NCI-H128 (cell line): ENCODE measurements at regions not wholly inside any gene's neighbourhood (a gene's known extent, or its start where the extent isn't known, plus 50 kb on each side); places are given as distances from the start of the nearest gene placed in this dataset.

Experiments used
- DNase-seq: peaks from one replicate; lab custom pipeline; 2025; ENCODE audit not compliant: unreplicated experiment; lab: John Stamatoyannopoulos, UW

GRCh38 chr18:55121397-55122170, 162.3 kb upstream of the CCDC68 start:
- no peak for DNase-seq

DNA sequence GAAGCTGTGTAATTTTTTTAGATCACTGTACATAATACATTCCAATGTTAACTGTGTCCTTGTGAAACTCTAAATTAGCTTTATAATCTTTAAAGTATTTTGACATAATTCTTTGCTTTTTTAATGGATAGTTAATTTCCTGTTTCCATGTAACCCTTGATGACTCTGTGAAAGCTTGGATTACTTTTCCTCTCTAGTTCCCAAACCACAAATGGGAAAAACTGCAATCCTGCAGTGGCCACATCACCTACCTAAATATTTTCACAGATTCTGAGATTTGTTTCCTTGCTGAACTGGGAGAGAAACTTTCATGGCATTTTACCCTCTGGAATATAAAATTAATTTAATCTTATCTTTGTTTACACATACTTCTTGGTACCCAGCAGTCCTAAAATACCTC, 161.6 kb upstream of the CCDC68 start:
- no peak for DNase-seq

DNA sequence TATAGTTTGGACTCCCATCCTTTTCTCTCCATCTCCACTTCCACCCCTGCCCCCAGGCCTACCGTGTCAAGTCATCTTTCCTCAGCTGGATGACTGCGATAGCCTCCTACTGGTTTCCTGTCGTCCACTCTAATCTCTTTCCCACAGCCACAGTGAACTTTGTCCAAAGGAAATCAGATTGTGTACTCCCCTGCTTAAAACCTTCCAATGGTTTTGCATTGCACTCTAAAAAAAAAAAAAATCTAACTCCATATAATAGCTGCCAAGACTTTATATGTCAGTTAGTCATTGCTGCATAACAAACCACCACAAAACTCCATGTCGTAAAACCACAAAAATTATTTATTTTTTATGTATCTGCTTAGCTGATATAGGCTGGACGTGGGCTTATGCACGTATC, 160.2 kb upstream of the CCDC68 start:
- DNase-seq = no peak

DNA sequence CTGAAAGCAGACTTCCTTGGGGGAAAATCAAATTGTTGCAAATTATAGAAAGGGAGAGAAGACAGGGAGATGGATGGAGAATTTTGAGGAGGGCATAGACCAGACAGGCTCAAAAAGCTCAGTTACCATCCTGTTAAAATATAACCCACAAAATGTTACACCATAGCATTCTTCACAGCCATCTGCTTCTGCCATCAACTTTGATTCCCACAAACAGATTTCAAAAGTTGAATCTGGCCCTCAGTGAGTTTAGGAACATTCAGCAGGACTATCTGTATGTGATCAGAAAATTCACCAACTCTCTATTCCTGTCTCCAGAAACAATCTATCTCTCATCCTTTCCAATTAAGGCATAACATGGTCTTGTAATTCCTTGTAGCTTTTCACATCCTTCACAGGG, 159.8 kb upstream of the CCDC68 start:
- DNase-seq = no peak

DNA sequence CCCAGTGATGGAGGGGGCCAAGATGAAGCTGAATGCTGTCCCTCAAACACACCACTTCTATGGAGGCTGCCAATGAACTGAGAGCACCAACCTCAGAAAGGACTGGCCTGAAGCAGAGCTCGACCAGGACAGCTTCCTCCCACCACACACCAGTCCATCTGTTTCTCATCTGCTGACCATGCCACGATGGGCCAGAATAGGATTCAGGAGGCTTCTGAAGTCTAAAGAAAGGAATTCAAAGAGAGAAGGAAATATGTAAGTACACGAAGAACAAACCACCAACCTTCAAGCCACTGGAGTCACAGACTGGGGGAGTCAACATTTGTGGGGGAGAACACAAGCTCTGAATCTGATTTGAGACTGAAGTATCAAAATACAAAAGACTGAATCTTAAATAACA, 157.6 kb upstream of the CCDC68 start:
- no peak for DNase-seq

DNA sequence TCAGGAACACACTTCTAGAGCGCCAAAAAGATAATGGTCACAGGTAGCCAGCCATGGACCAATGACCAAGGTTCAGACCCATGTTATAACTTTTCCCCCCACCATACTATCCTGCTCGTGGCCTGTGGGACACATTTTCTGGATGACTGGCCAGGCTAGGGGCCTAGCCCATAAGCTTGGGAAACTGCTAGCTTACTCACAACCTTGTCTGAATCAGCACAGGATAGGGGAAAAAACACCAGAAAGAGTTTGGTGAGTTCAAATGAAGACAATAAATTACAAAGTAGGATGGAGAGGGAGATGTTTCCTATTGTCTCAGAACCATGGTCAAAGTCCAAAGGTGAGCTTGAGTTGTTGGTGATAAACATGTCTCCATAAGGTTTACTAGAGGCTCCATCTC, 156.3 kb upstream of the CCDC68 start:
- no peak for DNase-seq

DNA sequence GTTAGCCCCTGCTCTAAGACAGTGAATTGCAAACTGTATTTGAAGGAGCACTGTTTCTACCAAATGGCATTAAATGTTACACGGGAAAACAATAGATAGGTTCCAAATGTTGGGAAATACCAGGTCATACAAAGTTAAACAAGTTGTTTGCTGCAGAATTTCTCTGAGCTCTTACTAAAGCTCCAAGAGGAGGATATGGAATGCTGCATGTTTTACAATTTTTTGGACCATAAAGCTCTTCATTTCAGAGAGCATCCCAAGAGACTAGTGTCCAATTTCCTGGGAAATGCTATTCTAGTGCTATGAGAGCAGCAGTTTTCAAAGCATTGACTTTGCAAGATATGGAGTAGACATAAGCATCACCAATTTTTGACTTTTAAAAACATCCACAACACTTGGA, 155.6 kb upstream of the CCDC68 start:
- DNase-seq = no peak

DNA sequence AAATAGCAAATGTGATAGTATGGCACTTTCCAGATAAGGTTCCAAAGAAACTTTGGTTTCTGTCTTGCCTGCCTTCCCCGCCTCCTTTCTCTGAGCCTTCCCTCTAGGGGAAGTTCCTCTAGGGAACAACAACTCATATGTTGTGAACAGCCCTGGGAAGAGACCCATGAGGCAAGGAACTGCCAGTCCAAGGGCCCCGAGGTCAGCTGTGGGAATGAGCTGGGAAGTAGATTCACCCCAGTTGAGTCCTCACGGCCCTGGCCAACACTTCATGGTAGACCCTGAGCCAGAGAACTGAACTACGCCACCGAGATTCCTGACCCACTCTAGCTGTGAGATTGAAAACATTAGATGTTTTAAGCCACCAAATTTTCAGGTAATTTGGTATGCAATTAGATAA, 154.5 kb upstream of the CCDC68 start:
- DNase-seq = no peak

DNA sequence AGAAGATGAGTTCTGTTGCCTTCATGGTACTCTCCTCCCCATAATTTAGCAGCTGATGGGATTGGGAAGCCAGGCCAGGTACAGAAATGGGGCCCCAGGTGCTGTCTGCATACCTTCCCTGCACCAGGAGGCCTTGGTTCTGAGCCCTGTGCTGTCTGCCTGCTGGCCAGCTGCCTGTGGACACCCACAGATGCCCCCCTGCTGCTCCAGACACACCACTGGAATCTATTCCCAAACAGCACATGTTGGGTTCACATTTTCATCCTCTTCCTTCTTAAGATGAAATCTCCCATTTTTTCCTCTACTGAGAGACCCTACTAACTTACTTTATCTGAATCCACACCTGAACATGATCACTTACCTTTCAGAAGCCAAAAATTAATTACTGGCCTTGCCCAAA, 152.0 kb upstream of the CCDC68 start:
- DNase-seq = no peak

DNA sequence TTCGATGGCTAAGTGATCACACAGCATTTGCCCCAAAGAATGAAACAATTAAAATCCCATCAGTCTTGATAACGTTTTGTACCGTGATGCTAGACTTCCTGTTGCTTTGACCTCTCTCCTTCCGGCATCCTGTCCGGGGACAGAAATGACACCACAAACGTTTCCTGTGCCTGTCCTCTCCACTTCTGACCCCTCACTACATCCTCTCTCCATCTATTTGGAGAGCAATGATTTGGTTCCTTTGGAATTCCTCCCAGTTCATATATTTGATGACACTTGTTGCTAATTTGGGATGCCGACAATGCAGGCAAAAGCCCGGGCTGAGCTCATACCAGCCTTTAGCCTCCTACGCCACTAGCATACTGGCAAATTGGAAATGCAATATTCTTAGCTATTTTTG, 151.2 kb upstream of the CCDC68 start:
- DNase-seq = no peak

DNA sequence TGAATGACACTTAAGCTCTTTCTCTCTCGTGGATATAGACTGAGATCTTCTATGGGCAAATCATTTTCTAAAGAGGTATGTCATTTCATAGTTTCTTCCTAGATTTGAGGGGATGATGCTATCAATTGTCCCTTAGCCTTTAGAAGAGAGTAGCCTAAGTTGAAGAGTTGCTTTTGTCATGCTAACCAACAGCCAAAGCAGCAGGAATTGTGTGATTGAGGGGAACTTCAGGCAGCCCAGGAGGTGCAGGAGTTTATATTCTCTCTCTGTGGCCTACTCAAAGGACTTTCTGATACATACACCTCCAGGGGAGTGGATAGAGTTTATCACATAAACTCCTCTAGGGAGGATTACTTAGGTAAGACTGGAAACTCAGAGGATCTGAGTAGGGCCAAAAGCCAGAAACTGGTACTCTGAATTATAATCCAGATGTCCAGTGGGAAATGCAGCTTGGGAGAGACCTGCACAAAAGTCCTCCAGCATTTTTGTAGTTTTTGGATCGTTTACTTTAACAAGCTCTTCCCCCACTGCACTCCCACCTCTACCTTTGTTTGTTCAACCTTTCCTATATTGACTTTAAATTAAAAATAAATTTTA, 150.7 kb upstream of the CCDC68 start:
- no peak for DNase-seq

- DNase-seq = no peak
Measured at GRCh38 chr18:55106906-55107305, 147.6 kb upstream of the CCDC68 start.

GRCh38 chr18:55106466-55106865, 147.2 kb upstream of the CCDC68 start:
- DNase-seq = no peak

GRCh38 chr18:55105873-55106272, 146.6 kb upstream of the CCDC68 start:
- DNase-seq = no peak

GRCh38 chr18:55102958-55103456, 143.7 kb upstream of the CCDC68 start:
- DNase-seq = no peak

- no peak for DNase-seq
Measured at GRCh38 chr18:55102501-55102900, 143.2 kb upstream of the CCDC68 start.

- DNase-seq = no peak
Measured at GRCh38 chr18:55101458-55101824, 142.2 kb upstream of the CCDC68 start.

GRCh38 chr18:55100817-55101457, 141.7 kb upstream of the CCDC68 start:
- DNase-seq = no peak

DNA sequence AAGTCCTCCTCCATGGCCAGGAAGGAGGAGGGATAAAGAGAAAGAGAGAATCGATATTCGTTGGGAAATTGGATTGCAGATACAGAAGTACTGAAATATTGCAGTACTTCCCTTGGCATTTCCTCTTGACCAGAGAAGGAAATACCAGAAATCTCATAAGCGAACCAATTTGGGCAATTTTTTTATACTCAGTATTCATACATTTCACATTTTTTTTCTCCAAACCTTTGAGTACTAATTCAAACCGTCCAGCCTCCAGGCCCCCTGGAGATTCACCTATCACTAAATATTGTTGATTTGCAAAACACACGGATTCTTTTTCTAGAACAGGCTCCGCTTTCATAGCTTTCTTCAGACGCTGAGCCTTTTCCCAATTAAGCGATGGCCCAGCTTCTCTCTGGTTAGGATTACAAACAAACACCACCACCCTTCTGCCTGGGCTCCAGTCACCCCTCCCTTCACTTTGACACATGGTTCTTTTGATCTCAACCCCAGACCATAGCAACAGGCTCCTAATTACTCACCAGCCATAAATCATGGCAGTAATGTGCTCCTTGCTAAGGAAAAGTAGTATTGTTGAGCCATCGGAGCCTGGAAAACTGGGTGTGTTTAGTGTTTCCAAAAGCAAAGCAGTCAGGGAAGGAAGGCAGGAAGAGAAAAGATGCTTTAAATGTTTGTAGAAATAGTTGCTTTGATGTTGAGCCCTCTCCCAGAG, 138.4 kb upstream of the CCDC68 start:
- DNase-seq = peak; percentile 57

DNA sequence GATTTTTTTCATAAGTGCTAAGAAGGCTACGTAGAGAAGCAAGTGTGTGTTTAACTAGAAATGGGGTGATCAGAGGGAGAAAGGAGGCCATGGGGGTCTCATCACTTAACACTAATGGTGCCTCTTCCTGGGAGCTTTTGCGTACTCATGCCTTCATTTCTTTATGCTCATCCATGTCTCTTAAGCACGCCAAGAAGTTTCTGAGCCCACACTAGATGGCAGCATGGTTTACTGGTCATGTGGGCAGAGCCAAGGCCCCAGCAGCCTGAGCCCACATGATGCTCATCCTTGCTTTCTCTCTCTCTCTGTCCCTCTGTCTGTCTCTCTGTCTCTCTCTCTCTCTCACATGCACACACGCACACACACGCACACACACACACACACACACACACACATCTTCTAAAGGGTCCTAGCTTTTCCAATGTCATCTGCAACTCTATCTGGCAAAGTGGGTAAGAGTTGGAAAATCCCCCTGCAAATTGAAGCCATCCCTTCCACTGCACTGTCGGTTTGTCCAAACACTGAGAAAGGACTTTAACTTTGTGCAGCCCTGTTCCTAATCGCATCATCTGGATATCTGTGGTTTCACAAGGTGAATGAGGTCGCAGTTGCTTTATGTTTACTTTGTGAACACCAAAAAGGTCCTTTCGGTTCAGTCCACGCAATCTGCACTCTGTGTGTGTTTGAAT, 137.1 kb upstream of the CCDC68 start:
- no peak for DNase-seq

DNA sequence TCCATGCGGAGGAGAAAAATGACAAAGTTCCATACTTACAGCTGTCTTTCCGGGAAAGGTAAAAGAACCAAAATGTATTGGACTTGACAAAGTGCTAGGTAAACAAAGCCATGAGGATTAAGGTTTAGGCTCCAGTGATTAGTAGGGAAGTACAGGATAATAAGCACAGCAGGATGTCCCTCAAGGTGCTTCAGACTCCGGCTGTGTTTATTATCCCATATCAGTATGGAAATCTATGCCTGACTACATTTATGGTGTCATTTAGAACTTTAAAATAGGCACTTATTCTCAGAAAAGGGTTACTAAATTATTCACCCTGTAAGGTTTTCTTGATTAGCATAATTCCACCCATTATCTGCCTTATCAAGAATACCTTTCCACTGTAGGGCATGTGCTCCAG, 136.3 kb upstream of the CCDC68 start:
- no peak for DNase-seq
